CD14-positive monocyte (primary cell): ENCODE measurements at regions not wholly inside any gene's neighbourhood (a gene's known extent, or its start where the extent isn't known, plus 50 kb on each side); places are given as distances from the start of the nearest gene placed in this dataset.

Experiments
- DNase-seq, 3 donors: peaks; one replicate each; pipeline ENCODE4 v3.0.0-alpha.2; 2011 to 2022
- H2AFZ ChIP-seq: 2 replicates; pipeline ENCODE4 v1.6.0; 2012; ENCODE audit warnings: mild to moderate bottlenecking, low read depth, low read length, inconsistent platforms; ENCODE audit not compliant: insufficient read depth, poor library complexity, severe bottlenecking
- H3K27ac ChIP-seq, 2 donors: 1 replicate in 1 of 2; 2 replicates in 1 of 2; pipeline ENCODE4 v1.5.1; 2012 to 2013; ENCODE audit warnings: low read length in 2 of 2, control low read depth in 1 of 2, inconsistent platforms in 1 of 2, low read depth in 1 of 2, mild to moderate bottlenecking in 1 of 2
- H3K27me3 ChIP-seq, 2 donors: one replicate each; pipeline versions ENCODE4 v1.6.0 to v1.6.1; 2011 to 2013; ENCODE audit warnings: low read length in 2 of 2; ENCODE audit not compliant: control insufficient read depth in 2 of 2, insufficient read depth in 2 of 2
- H3K36me3 ChIP-seq, 2 donors: replicated peaks in 1 of 2; 1 replicate in 1 of 2; 2 replicates in 1 of 2; pipeline versions ENCODE4 v1.5.1 to v1.6.1; 2012 to 2013; ENCODE audit warnings: low read length in 2 of 2, control low read depth in 1 of 2, inconsistent platforms in 1 of 2, mild to moderate bottlenecking in 1 of 2; ENCODE audit not compliant: insufficient read depth in 2 of 2, control insufficient read depth in 1 of 2
- H3K4me1 ChIP-seq, 2 donors: 1 replicate in 1 of 2; 2 replicates in 1 of 2; pipeline versions ENCODE4 v1.5.1 to v1.6.1; 2012 to 2013; ENCODE audit warnings: low read length in 2 of 2, control low read depth in 1 of 2, inconsistent platforms in 1 of 2, mild to moderate bottlenecking in 1 of 2, moderate library complexity in 1 of 2; ENCODE audit not compliant: insufficient read depth in 2 of 2, control insufficient read depth in 1 of 2
- H3K4me2 ChIP-seq: replicated peaks from 2 replicates; pipeline ENCODE3; 2012; ENCODE audit warnings: low read length, moderate library complexity, mild to moderate bottlenecking; ENCODE audit not compliant: poor library complexity, severe bottlenecking; ENCODE audit errors: extremely low read depth
- H3K4me3 ChIP-seq, 3 experiments: fragments of 200-600 bp in 1 of 3; sonication (generic) in 1 of 3; replicated peaks in 1 of 3; 1 replicate in 2 of 3; 2 replicates in 1 of 3; pipeline ENCODE4 v1.5.1; 2011 to 2013; ENCODE audit warnings: low read length in 3 of 3, mild to moderate bottlenecking in 3 of 3, control low read depth in 2 of 3, low read depth in 2 of 3, inconsistent platforms in 1 of 3, moderate library complexity in 1 of 3
- H3K79me2 ChIP-seq: 2 replicates; pipeline ENCODE4 v1.6.0; 2012; ENCODE audit warnings: mild to moderate bottlenecking, control low read depth, inconsistent platforms, low read length, moderate library complexity; ENCODE audit not compliant: insufficient read depth
- H3K9ac ChIP-seq: 2 replicates; pipeline ENCODE4 v1.6.0; 2017; ENCODE audit warnings: low read length, mild to moderate bottlenecking; ENCODE audit not compliant: insufficient read depth, poor library complexity, severe bottlenecking
- H3K9me3 ChIP-seq, 2 donors: replicated peaks in 1 of 2; 1 replicate in 1 of 2; 2 replicates in 1 of 2; pipeline versions ENCODE4 v1.5.1 to v1.6.1; 2012 to 2013; ENCODE audit warnings: low read length in 2 of 2, control low read depth in 1 of 2; ENCODE audit not compliant: control insufficient read depth in 1 of 2, insufficient read depth in 1 of 2
- H4K20me1 ChIP-seq: 2 replicates; pipeline ENCODE4 v1.6.0; 2012; ENCODE audit warnings: mild to moderate bottlenecking, low read length, control low read depth, moderate library complexity; ENCODE audit not compliant: insufficient read depth
- H3K27ac Mint-ChIP-seq, 7 donors: one replicate each; pipeline ENCODE4 v1.8.0; 2020; ENCODE audit warnings: mild to moderate bottlenecking in 7 of 7, mixed read lengths in 7 of 7, moderate library complexity in 6 of 7, inconsistent platforms in 2 of 7
- H3K27me3 Mint-ChIP-seq, 3 donors: one replicate each; pipeline ENCODE4 v1.8.0; 2021 to 2022; ENCODE audit warnings: low read depth in 3 of 3, mild to moderate bottlenecking in 3 of 3, mixed read lengths in 3 of 3, moderate library complexity in 3 of 3, inconsistent platforms in 1 of 3
- H3K36me3 Mint-ChIP-seq, 2 donors: one replicate each; pipeline ENCODE4 v1.8.0; 2020; ENCODE audit warnings: mixed read lengths in 2 of 2, inconsistent platforms in 1 of 2, mild to moderate bottlenecking in 1 of 2
- H3K4me1 Mint-ChIP-seq: one replicate; pipeline ENCODE4 v1.8.0; 2020; ENCODE audit warnings: mild to moderate bottlenecking, mixed read lengths
- H3K4me3 Mint-ChIP-seq, 2 donors: one replicate each; pipeline ENCODE4 v1.8.0; 2020; ENCODE audit warnings: mild to moderate bottlenecking in 2 of 2, mixed read lengths in 2 of 2, moderate library complexity in 1 of 2
- H3K9me3 Mint-ChIP-seq, 7 donors: one replicate each; pipeline ENCODE4 v1.8.0; 2020 to 2022; ENCODE audit warnings: mixed read lengths in 7 of 7, mild to moderate bottlenecking in 6 of 7, moderate library complexity in 6 of 7, inconsistent platforms in 2 of 7
- WGBS: methylation state at CpG from one replicate; pipeline ENCODE4 v1.1.5; 2013; ENCODE audit warnings: missing lambda C conversion rate; ENCODE audit not compliant: insufficient coverage; 5-methylcytosine and 5-hydroxymethylcytosine counted together
- intact Hi-C, 2 donors: fragments of 100-400 bp; cut with micrococcal nuclease; formaldehyde crosslinking; loops; one replicate each; pipeline versions ENCODE4 v1.15.0 to v1.15.1; 2023
- TF ChIP-seq, protein P1 (sequence below): fragments of 200-600 bp; IDR thresholded peaks from one replicate; pipeline ENCODE4 v1.8.0; 2022; ENCODE audit warnings: antibody characterized with exemption, mild to moderate bottlenecking

GRCh38 chr18:25957017-25957416, 133.4 kb downstream of the SS18 start:
- Mint-ChIP-seq H3K36me3 (no peaks in the 10 kb centered on the region), H3K9me3 (peaks cover 0 to 5% (median 2%) of the 10 kb centered on the region in 7 donors), H3K27me3 (peaks cover 0 to 2% (median 0%) of the 10 kb centered on the region in 3 donors), H3K4me1 (peaks cover 3% of the 10 kb centered on the region), H3K4me3 (no peak overlapping the region), H3K27ac (no peak overlapping the region)
- Histone ChIP-seq H3K36me3 (no peaks in the 10 kb centered on the region), H3K27ac (no peak overlapping the region), H3K27me3 (no peaks in the 10 kb centered on the region), H3K4me1 (no peaks in the 10 kb centered on the region), H3K4me3 (no peak overlapping the region), H3K9me3 (no peaks in the 10 kb centered on the region), H3K4me2 (no peak overlapping the region), H3K9ac (no peak overlapping the region), H3K79me2 (no peaks in the 10 kb centered on the region), H2AFZ (no peak overlapping the region), H4K20me1 (no peaks in the 10 kb centered on the region)
- WGBS, result 66% methylated on average over 2 of the region's 4 CpGs
- DNase-seq, result no peak
- intact Hi-C loops, result no loop called here
- TF ChIP-seq, protein P1, sequence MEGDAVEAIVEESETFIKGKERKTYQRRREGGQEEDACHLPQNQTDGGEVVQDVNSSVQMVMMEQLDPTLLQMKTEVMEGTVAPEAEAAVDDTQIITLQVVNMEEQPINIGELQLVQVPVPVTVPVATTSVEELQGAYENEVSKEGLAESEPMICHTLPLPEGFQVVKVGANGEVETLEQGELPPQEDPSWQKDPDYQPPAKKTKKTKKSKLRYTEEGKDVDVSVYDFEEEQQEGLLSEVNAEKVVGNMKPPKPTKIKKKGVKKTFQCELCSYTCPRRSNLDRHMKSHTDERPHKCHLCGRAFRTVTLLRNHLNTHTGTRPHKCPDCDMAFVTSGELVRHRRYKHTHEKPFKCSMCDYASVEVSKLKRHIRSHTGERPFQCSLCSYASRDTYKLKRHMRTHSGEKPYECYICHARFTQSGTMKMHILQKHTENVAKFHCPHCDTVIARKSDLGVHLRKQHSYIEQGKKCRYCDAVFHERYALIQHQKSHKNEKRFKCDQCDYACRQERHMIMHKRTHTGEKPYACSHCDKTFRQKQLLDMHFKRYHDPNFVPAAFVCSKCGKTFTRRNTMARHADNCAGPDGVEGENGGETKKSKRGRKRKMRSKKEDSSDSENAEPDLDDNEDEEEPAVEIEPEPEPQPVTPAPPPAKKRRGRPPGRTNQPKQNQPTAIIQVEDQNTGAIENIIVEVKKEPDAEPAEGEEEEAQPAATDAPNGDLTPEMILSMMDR, result no peak

- Mint-ChIP-seq H3K27me3 (peaks cover 0 to 2% (median 1%) of the 10 kb centered on the region in 3 donors), H3K27ac (no peak overlapping the region)
- intact Hi-C loops, result no loop called here
Measured at GRCh38 chr18:25953111-25953510, 137.3 kb downstream of the SS18 start.

More at GRCh38 chr18:25953111-25953510, 137.3 kb downstream of the SS18 start:
- H3K36me3 ChIP-seq, result no peaks in the 10 kb centered on the region
- no peak for DNase-seq
- TF ChIP-seq, protein P1, result no peak
- no peak overlapping the region for H3K4me2 ChIP-seq
- peaks cover 0 to 4% of the 10 kb centered on the region in 2 donors for H3K9me3 ChIP-seq
- WGBS, result 86% methylated on average over 2 of the region's 4 CpGs
- no peaks in the 10 kb centered on the region for H3K79me2 ChIP-seq
- no peaks in the 10 kb centered on the region for H3K4me1 ChIP-seq
- peaks cover 0 to 10% (median 3%) of the 10 kb centered on the region in 7 donors for H3K9me3 Mint-ChIP-seq
- no peak overlapping the region for H2AFZ ChIP-seq
- peaks cover 3% of the 10 kb centered on the region for H3K4me1 Mint-ChIP-seq
- no peaks in the 10 kb centered on the region for H4K20me1 ChIP-seq
- H3K9ac ChIP-seq, result no peak overlapping the region
- H3K27ac ChIP-seq, result no peak overlapping the region
- H3K4me3 ChIP-seq, result no peak overlapping the region
- no peaks in the 10 kb centered on the region for H3K27me3 ChIP-seq
- H3K4me3 Mint-ChIP-seq, result no peak overlapping the region
- no peaks in the 10 kb centered on the region for H3K36me3 Mint-ChIP-seq
